Epithelial cell of proximal tubule (primary cell): ENCODE measurements at regions not wholly inside any gene's neighbourhood (a gene's known extent, or its start where the extent isn't known, plus 50 kb on each side); places are given as distances from the start of the nearest gene placed in this dataset.

Source experiments
- DNase-seq: peaks from one replicate; pipeline ENCODE4 v3.0.0-alpha.2; 2011; ENCODE audit warnings: low read depth
- H3K4me3 ChIP-seq: 2 replicates; pipeline ENCODE4 v1.5.1; 2011; ENCODE audit warnings: low read depth, mild to moderate bottlenecking, low read length
- CTCF ChIP-seq: conservative IDR thresholded peaks from 2 replicates; pipeline ENCODE4 v1.5.1; 2012; ENCODE audit warnings: low read depth, mild to moderate bottlenecking, low read length

- no peak overlapping the region for H3K4me3 ChIP-seq
- no peak for TF ChIP-seq CTCF
- DNase-seq, result no peak
Observed at GRCh38 chr2:188065386-188065785, 226.3 kb upstream of the GULP1 start.

- TF ChIP-seq CTCF, result no peak
- no peak for DNase-seq
- H3K4me3 ChIP-seq, result no peak overlapping the region
Observed at GRCh38 chr2:188068093-188068492, 223.6 kb upstream of the GULP1 start.

GRCh38 chr2:188076149-188077056 lies 215.3 kb upstream of the GULP1 start:
- TF ChIP-seq CTCF, result no peak
- no peak for DNase-seq
- no peak overlapping the region for H3K4me3 ChIP-seq

- no peak overlapping the region for H3K4me3 ChIP-seq
- no peak for TF ChIP-seq CTCF
- DNase-seq, result no peak
Observed at GRCh38 chr2:188077757-188078156, 213.9 kb upstream of the GULP1 start.

GRCh38 chr2:188078534-188078933 lies 213.1 kb upstream of the GULP1 start:
- TF ChIP-seq CTCF, result no peak
- DNase-seq, result no peak
- no peak overlapping the region for H3K4me3 ChIP-seq

- no peak overlapping the region for H3K4me3 ChIP-seq
- TF ChIP-seq CTCF, result no peak
- peak; percentile 36 for DNase-seq
Observed at GRCh38 chr2:188079196-188079595, 212.5 kb upstream of the GULP1 start.

- TF ChIP-seq CTCF, result no peak
- no peak overlapping the region for H3K4me3 ChIP-seq
- DNase-seq, result no peak
Observed at GRCh38 chr2:188085421-188085820, 206.3 kb upstream of the GULP1 start.
